GM19452 (cell line): ENCODE measurements at regions not wholly inside any gene's neighbourhood (a gene's known extent, or its start where the extent isn't known, plus 50 kb on each side); places are given as distances from the start of the nearest gene placed in this dataset.
"Not testable (repeated sequence)": the region's sequence is repeated elsewhere in the genome, so short reads cannot be mapped to it uniquely, and the experiment has no call there.

Source experiments
- ATAC-seq: cut with Tn5 transposase; IDR thresholded peaks from one replicate; pipeline ENCODE4 v1.9.1; 2021; ENCODE audit not compliant: unreplicated experiment

- ATAC-seq: no peak
These were observed 259.4 kb downstream of the RAD51AP2 start for GRCh38 chr2:17258861-17259260.

GRCh38 chr2:17257189-17257909 lies 260.9 kb downstream of the RAD51AP2 start:
- no peak for ATAC-seq

- no peak for ATAC-seq
These were observed 263.2 kb downstream of the RAD51AP2 start for GRCh38 chr2:17255071-17255470.

GRCh38 chr2:17254421-17254820 lies 263.8 kb downstream of the RAD51AP2 start:
- no peak for ATAC-seq

- no peak for ATAC-seq
These were observed 266.0 kb downstream of the RAD51AP2 start for GRCh38 chr2:17252258-17252657.

GRCh38 chr2:17251171-17251570 lies 267.1 kb downstream of the RAD51AP2 start:
- ATAC-seq: no peak

GRCh38 chr2:17249249-17249648 lies 269.0 kb downstream of the RAD51AP2 start:
- ATAC-seq: no peak

- no peak for ATAC-seq
These were observed 272.3 kb downstream of the RAD51AP2 start for GRCh38 chr2:17245906-17246305.

GRCh38 chr2:17242813-17243485 lies 275.3 kb downstream of the RAD51AP2 start:
- ATAC-seq: no peak

- ATAC-seq: no peak
These were observed 278.7 kb downstream of the RAD51AP2 start for GRCh38 chr2:17239550-17239949.

GRCh38 chr2:17235167-17235566 lies 283.1 kb downstream of the RAD51AP2 start:
- ATAC-seq: no peak

- ATAC-seq: no peak
These were observed 285.3 kb downstream of the RAD51AP2 start for GRCh38 chr2:17232776-17233556.

GRCh38 chr2:17231394-17231965 lies 286.8 kb downstream of the RAD51AP2 start:
- ATAC-seq: no peak

- ATAC-seq: no peak
These were observed 288.8 kb downstream of the RAD51AP2 start for GRCh38 chr2:17229414-17229813.

- no peak for ATAC-seq
These were observed 289.8 kb downstream of the RAD51AP2 start for GRCh38 chr2:17228461-17228860.

- no peak for ATAC-seq
These were observed 290.4 kb downstream of the RAD51AP2 start for GRCh38 chr2:17227856-17228255.

GRCh38 chr2:17226941-17227490 lies 291.2 kb downstream of the RAD51AP2 start:
- no peak for ATAC-seq

GRCh38 chr2:17223211-17223610 lies 295.0 kb downstream of the RAD51AP2 start:
- ATAC-seq: no peak

- ATAC-seq: no peak
These were observed 309.7 kb downstream of the RAD51AP2 start for GRCh38 chr2:17208511-17208910.

- ATAC-seq: no peak
These were observed 311.5 kb downstream of the RAD51AP2 start for GRCh38 chr2:17206771-17207170.

- not testable (repeated sequence) for ATAC-seq
These were observed 314.0 kb downstream of the RAD51AP2 start for GRCh38 chr2:17204214-17204613.
